GM10248 (cell line): ENCODE measurements at regions not wholly inside any gene's neighbourhood (a gene's known extent, or its start where the extent isn't known, plus 50 kb on each side); places are given as distances from the start of the nearest gene placed in this dataset.
"Not testable (repeated sequence)": the region's sequence is repeated elsewhere in the genome, so short reads cannot be mapped to it uniquely, and the experiment has no call there.

Source experiments
- CTCF ChIA-PET: fragments of 300-600 bp; sonication (Branson Sonifier 250); formaldehyde crosslinking; extraction: SDS; loops from one replicate; lab custom pipeline; 2021; ENCODE audit warnings: antibody characterized with exemption; lab: Yijun Ruan, JAX
- POLR2A ChIA-PET: fragments of 350-650 bp; sonication (Branson Sonifier 250); formaldehyde crosslinking; extraction: SDS; loops from one replicate; lab custom pipeline; 2020; ENCODE audit warnings: antibody characterized with exemption; lab: Yijun Ruan, JAX
- DNase-seq: peaks from one replicate; pipeline ENCODE4 v3.0.0; 2012; ENCODE audit errors: extremely low spot score
- CTCF ChIP-seq: IDR thresholded peaks from 2 replicates; pipeline ENCODE4 v1.5.1; 2012; ENCODE audit warnings: mild to moderate bottlenecking, low read depth; ENCODE audit errors: extremely low read depth, missing control alignments, control extremely low read depth

- ChIA-PET POLR2A (no interaction called here), CTCF (interaction anchor here (1.1 kb wide), 1 partner anchor 21 kb away, joined by 3 read pairs; no protein-coding TSS in a partner anchor)
- no peak for TF ChIP-seq CTCF
- no peak for DNase-seq
Observed at GRCh38 chr12:102681747-102682146, 201.4 kb upstream of the IGF1 start.

DNA sequence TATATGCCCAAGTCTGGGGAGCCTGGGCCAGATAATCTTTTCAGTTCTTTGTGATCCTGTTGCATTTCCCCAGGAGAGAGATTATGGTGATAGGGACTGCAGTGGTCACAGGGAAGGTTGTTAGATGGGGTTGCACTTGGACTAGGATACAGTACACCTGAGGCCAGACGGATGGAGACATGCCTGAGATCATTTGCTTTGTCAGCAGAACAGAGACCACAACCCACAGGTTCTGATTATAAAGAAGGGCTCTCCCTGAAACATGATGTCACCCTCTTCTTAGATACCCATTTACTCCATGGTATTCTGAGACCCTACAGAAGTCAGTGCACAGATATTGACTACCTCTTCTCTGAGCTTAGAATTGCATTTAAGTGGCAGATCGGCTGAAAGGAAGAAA lies 200.9 kb upstream of the IGF1 start:
- ChIA-PET POLR2A (no interaction called here), CTCF (interaction anchor here (1.1 to 1.8 kb wide), 2 partner anchors 21 to 65 kb away, joined by 3 read pairs; no protein-coding TSS in a partner anchor)
- no peak for TF ChIP-seq CTCF
- no peak for DNase-seq

GRCh38 chr12:102680304-102680703 lies 199.9 kb upstream of the IGF1 start:
- CTCF ChIA-PET: interaction anchor here (1.3 to 1.8 kb wide), 2 partner anchors 22 to 66 kb away, joined by 3 read pairs; no protein-coding TSS in a partner anchor
- no peak for TF ChIP-seq CTCF
- POLR2A ChIA-PET: no interaction called here
- DNase-seq: no peak

- no peak for DNase-seq
- POLR2A ChIA-PET: no interaction called here
- CTCF ChIA-PET: interaction anchor here (1.0 to 1.4 kb wide), 3 partner anchors 15 to 26 kb away, joined by 3 to 4 read pairs (median 4); no protein-coding TSS in a partner anchor
- TF ChIP-seq CTCF: no peak
Observed at GRCh38 chr12:102676812-102677211, 196.4 kb upstream of the IGF1 start.

DNA sequence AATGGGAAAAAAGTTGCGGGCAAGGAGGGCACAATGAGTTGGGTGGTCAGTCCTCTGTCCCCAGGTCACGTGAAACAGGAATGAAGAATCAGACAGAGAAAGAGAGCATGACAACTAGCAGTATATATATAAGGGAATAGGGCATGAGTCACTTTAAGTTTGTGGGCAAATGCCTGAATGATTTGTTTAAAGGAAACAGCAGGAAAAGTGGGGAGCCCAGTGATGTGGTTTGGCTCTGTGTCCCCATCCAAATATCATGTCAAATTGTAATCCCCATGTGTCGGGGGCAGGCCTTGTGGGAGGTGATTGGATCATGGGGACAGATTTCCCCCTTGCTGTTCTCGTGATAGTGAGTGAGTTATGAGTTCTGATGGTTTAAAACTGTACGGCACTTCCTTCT lies 195.3 kb upstream of the IGF1 start:
- DNase-seq: no peak
- POLR2A ChIA-PET: no interaction called here
- CTCF ChIA-PET: no interaction called here
- no peak for TF ChIP-seq CTCF

GRCh38 chr12:102673606-102674005 lies 193.2 kb upstream of the IGF1 start:
- TF ChIP-seq CTCF: no peak
- POLR2A ChIA-PET: no interaction called here
- CTCF ChIA-PET: no interaction called here
- no peak for DNase-seq

- DNase-seq, CTCF ChIA-PET, POLR2A ChIA-PET: not testable (repeated sequence)
Observed at GRCh38 chr12:102672212-102672611, 191.8 kb upstream of the IGF1 start.
